Endodermal cell (in vitro differentiated cells): ENCODE measurements at regions not wholly inside any gene's neighbourhood (a gene's known extent, or its start where the extent isn't known, plus 50 kb on each side); places are given as distances from the start of the nearest gene placed in this dataset.

ENCODE experiments used
- DNase-seq: peaks from one replicate; pipeline ENCODE4 v3.0.0-alpha.2; 2017
- H3K27ac ChIP-seq: 2 replicates; pipeline ENCODE4 v1.5.1; 2013; ENCODE audit warnings: mild to moderate bottlenecking, low read depth, low read length, moderate library complexity
- H3K27me3 ChIP-seq: 2 replicates; pipeline ENCODE4 v1.6.1; 2013; ENCODE audit warnings: mild to moderate bottlenecking, low read length, moderate library complexity; ENCODE audit not compliant: insufficient read depth, control insufficient read depth, poor library complexity, severe bottlenecking
- H3K36me3 ChIP-seq: 2 replicates; pipeline ENCODE4 v1.7.0; 2013; ENCODE audit warnings: mild to moderate bottlenecking, low read length, moderate library complexity; ENCODE audit not compliant: control insufficient read depth, insufficient read depth
- H3K4me1 ChIP-seq: one replicate; pipeline ENCODE4 v1.7.0; 2013; ENCODE audit warnings: low read length; ENCODE audit not compliant: control insufficient read depth, insufficient read depth
- H3K4me3 ChIP-seq: 2 replicates; pipeline ENCODE4 v1.5.1; 2013; ENCODE audit warnings: mild to moderate bottlenecking, low read length, moderate library complexity
- H3K9ac ChIP-seq: 2 replicates; pipeline ENCODE4 v1.6.1; 2013; ENCODE audit warnings: mild to moderate bottlenecking, low read length, moderate library complexity; ENCODE audit not compliant: poor library complexity, severe bottlenecking; ENCODE audit errors: extremely low read depth
- H3K9me3 ChIP-seq: 2 replicates; pipeline ENCODE4 v1.6.1; 2013; ENCODE audit warnings: mild to moderate bottlenecking, low read length, moderate library complexity; ENCODE audit not compliant: control insufficient read depth
- H3K27ac Mint-ChIP-seq: 2 replicates; pipeline ENCODE4 v1.8.0; 2020; ENCODE audit warnings: mixed read lengths
- H3K27me3 Mint-ChIP-seq: 2 replicates; pipeline ENCODE4 v1.8.0; 2021; ENCODE audit warnings: mild to moderate bottlenecking, mixed read lengths; ENCODE audit not compliant: insufficient read depth
- H3K36me3 Mint-ChIP-seq: 2 replicates; pipeline ENCODE4 v1.8.0; 2020; ENCODE audit warnings: low read depth, mixed read lengths
- H3K4me1 Mint-ChIP-seq: 2 replicates; pipeline ENCODE4 v1.8.0; 2020; ENCODE audit warnings: mixed read lengths
- H3K4me3 Mint-ChIP-seq: 2 replicates; pipeline ENCODE4 v1.8.0; 2020; ENCODE audit warnings: mild to moderate bottlenecking, moderate library complexity, mixed read lengths
- H3K9me3 Mint-ChIP-seq: 2 replicates; pipeline ENCODE4 v1.8.0; 2020; ENCODE audit warnings: mild to moderate bottlenecking, mixed read lengths
- CTCF ChIP-seq: fragments of 200-600 bp; sonication (generic); conservative IDR thresholded peaks from 2 replicates; pipeline ENCODE4 v1.5.0; 2021; ENCODE audit warnings: antibody characterized with exemption, mild to moderate bottlenecking
- WGBS, 2 experiments: methylation state at CpG; one replicate each; pipeline versions ENCODE4 v1.1.5 to v1.1.7; 2013; ENCODE audit warnings: missing lambda C conversion rate in 2 of 2, mixed read lengths in 1 of 2; ENCODE audit not compliant: insufficient coverage in 1 of 2, insufficient read length in 1 of 2; 5-methylcytosine and 5-hydroxymethylcytosine counted together

GRCh38 chr2:192983173-192983572, 788.4 kb upstream of the TMEFF2 start:
- H3K36me3 Mint-ChIP-seq: no peaks in the 10 kb centered on the region
- Histone ChIP-seq H3K27me3 (no peaks in the 10 kb centered on the region), H3K27ac (no peak overlapping the region), H3K9ac (no peak overlapping the region), H3K4me3 (no peak overlapping the region), H3K4me1 (no peaks in the 10 kb centered on the region), H3K36me3 (no peaks in the 10 kb centered on the region), H3K9me3 (no peaks in the 10 kb centered on the region)
- H3K4me3 Mint-ChIP-seq: no peak overlapping the region
- H3K9me3 Mint-ChIP-seq: no peaks in the 10 kb centered on the region
- DNase-seq: no peak
- no peak for TF ChIP-seq CTCF
- no peak overlapping the region for H3K27ac Mint-ChIP-seq
- no peaks in the 10 kb centered on the region for H3K4me1 Mint-ChIP-seq
- H3K27me3 Mint-ChIP-seq: no peaks in the 10 kb centered on the region

- Histone ChIP-seq H3K9ac (no peak overlapping the region), H3K27me3 (no peaks in the 10 kb centered on the region), H3K9me3 (no peaks in the 10 kb centered on the region), H3K4me1 (no peaks in the 10 kb centered on the region), H3K27ac (no peak overlapping the region), H3K4me3 (no peak overlapping the region), H3K36me3 (no peaks in the 10 kb centered on the region)
- Mint-ChIP-seq H3K4me3 (no peak overlapping the region), H3K27ac (no peak overlapping the region), H3K9me3 (no peaks in the 10 kb centered on the region), H3K36me3 (no peaks in the 10 kb centered on the region), H3K4me1 (no peaks in the 10 kb centered on the region), H3K27me3 (no peaks in the 10 kb centered on the region)
- DNase-seq: no peak
- TF ChIP-seq CTCF: no peak
- WGBS, 2 experiments: 89 to 91% methylated on average over 3 of the region's 3 CpGs
Observed at GRCh38 chr2:192978395-192978794, 783.7 kb upstream of the TMEFF2 start.

- Histone ChIP-seq H3K9me3 (no peaks in the 10 kb centered on the region), H3K36me3 (no peaks in the 10 kb centered on the region), H3K4me1 (no peaks in the 10 kb centered on the region), H3K27me3 (no peaks in the 10 kb centered on the region), H3K4me3 (no peak overlapping the region), H3K27ac (no peak overlapping the region), H3K9ac (no peak overlapping the region)
- no peaks in the 10 kb centered on the region for H3K27me3 Mint-ChIP-seq
- H3K36me3 Mint-ChIP-seq: no peaks in the 10 kb centered on the region
- WGBS, 2 experiments: 73% methylated on average over 2 of the region's 3 CpGs; no CpG with 5 or more reads in 1 of the 2 experiments
- no peak for DNase-seq
- no peak for TF ChIP-seq CTCF
- H3K9me3 Mint-ChIP-seq: no peaks in the 10 kb centered on the region
- no peak overlapping the region for H3K27ac Mint-ChIP-seq
- no peaks in the 10 kb centered on the region for H3K4me1 Mint-ChIP-seq
- no peak overlapping the region for H3K4me3 Mint-ChIP-seq
Observed at GRCh38 chr2:192971981-192972380, 777.2 kb upstream of the TMEFF2 start.
